Panc1 (cell line): ENCODE measurements at regions not wholly inside any gene's neighbourhood (a gene's known extent, or its start where the extent isn't known, plus 50 kb on each side); places are given as distances from the start of the nearest gene placed in this dataset.

ENCODE experiments used
- ATAC-seq: fragments of 200-7000 bp; cut with Tn5 transposase; 2 replicates; pipeline ENCODE4 v1.9.1; 2020; ENCODE audit warnings: mild to moderate bottlenecking, moderate library complexity
- BruUV-seq: library from RNA; stranded (reverse); fragments of 400-500 nt; replicated peaks from 2 replicates; lab custom pipeline; 2021; lab: Mats Ljungman, UMichigan
- CTCF ChIA-PET: fragments of 300-600 bp; sonication (Branson Sonifier 250); formaldehyde crosslinking; loops from one replicate; lab custom pipeline; 2022; ENCODE audit warnings: antibody characterized with exemption; lab: Charles Lee
- POLR2A ChIA-PET: fragments of 300-600 bp; sonication (Branson Sonifier 250); formaldehyde crosslinking; loops from one replicate; lab custom pipeline; 2022; ENCODE audit warnings: antibody characterized with exemption; lab: Charles Lee
- DNase-seq: peaks from one replicate; pipeline ENCODE4 v3.0.0-alpha.2; 2010; ENCODE audit warnings: low read depth, low spot score
- H3K27ac ChIP-seq: 2 replicates; pipeline ENCODE4 v1.5.1; 2011; ENCODE audit warnings: mild to moderate bottlenecking, low read length, inconsistent platforms
- H3K27me3 ChIP-seq: fragments of 200-500 bp; sonication (Bioruptor generic); 2 replicates; pipeline ENCODE4 v1.6.0; 2014; ENCODE audit warnings: low read length, inconsistent platforms; ENCODE audit not compliant: control insufficient read depth, insufficient read depth
- H3K36me3 ChIP-seq: fragments of 200-500 bp; sonication (Bioruptor generic); 2 replicates; pipeline ENCODE4 v1.5.1; 2014; ENCODE audit warnings: inconsistent platforms, mild to moderate bottlenecking, low read length, moderate library complexity; ENCODE audit not compliant: control insufficient read depth, insufficient read depth
- H3K4me1 ChIP-seq: 2 replicates; pipeline ENCODE4 v1.5.1; 2011; ENCODE audit warnings: inconsistent platforms, mild to moderate bottlenecking, low read length, moderate library complexity; ENCODE audit not compliant: control insufficient read depth, insufficient read depth
- H3K4me3 ChIP-seq, 2 experiments: 2 replicates each; pipeline ENCODE4 v1.5.1; 2011 to 2012; ENCODE audit warnings: low read depth in 2 of 2, low read length in 2 of 2, mild to moderate bottlenecking in 2 of 2, inconsistent platforms in 1 of 2, moderate library complexity in 1 of 2
- H3K9me3 ChIP-seq: fragments of 200-500 bp; sonication (Bioruptor generic); 2 replicates; pipeline ENCODE4 v1.5.1; 2014; ENCODE audit warnings: low read depth, mild to moderate bottlenecking, inconsistent platforms, low read length, moderate library complexity; ENCODE audit not compliant: control insufficient read depth, insufficient read depth
- POLR2AphosphoS5 ChIP-seq: IDR thresholded peaks from 2 replicates; pipeline ENCODE4 v1.6.1; 2012; ENCODE audit warnings: mild to moderate bottlenecking, low read depth, low read length, moderate library complexity
- REST ChIP-seq, 2 experiments: IDR thresholded peaks; 2 replicates each; pipeline ENCODE4 v1.6.1; 2011 to 2012; ENCODE audit warnings: low read depth in 2 of 2, control low read depth in 1 of 2, low read length in 1 of 2, mild to moderate bottlenecking in 1 of 2, moderate library complexity in 1 of 2; ENCODE audit not compliant: insufficient read depth in 1 of 2
- SIN3A ChIP-seq: IDR thresholded peaks from 2 replicates; pipeline ENCODE4 v1.6.1; 2012; ENCODE audit warnings: low read depth, mild to moderate bottlenecking, low read length, moderate library complexity, borderline replicate concordance; ENCODE audit not compliant: insufficient read depth
- TCF7L2 ChIP-seq: IDR thresholded peaks from 2 replicates; pipeline ENCODE4 v1.6.1; 2011; ENCODE audit warnings: mild to moderate bottlenecking, low read depth, low read length, inconsistent platforms
- in situ Hi-C: cut with HindIII; loops from 2 replicates; pipeline ENCODE4 v1.10.0; 2016; ENCODE audit warnings: low sequenced_read_pairs, low pct_unique_long_range_greater_than_20kb
- intact Hi-C: fragments of 100-400 bp; cut with micrococcal nuclease; formaldehyde crosslinking; loops from one replicate; pipeline ENCODE4 v1.10.0; 2022; ENCODE audit not compliant: unreplicated experiment
- TF ChIP-seq, protein P1 (sequence below): fragments of 450-650 bp; IDR thresholded peaks from 2 replicates; pipeline ENCODE4 v1.5.1; 2017; ENCODE audit warnings: mild to moderate bottlenecking

GRCh38 chr3:106349191-106349881 is 480.5 kb upstream of the CBLB start:
- ChIA-PET CTCF (no interaction called here), POLR2A (no interaction called here)
- no peak overlapping the region for H3K27ac ChIP-seq
- no peak for ATAC-seq
- no peaks in the 10 kb centered on the region for H3K9me3 ChIP-seq
- no peaks in the 10 kb centered on the region for H3K27me3 ChIP-seq
- in situ Hi-C loops: no loop called here
- H3K36me3 ChIP-seq: no peaks in the 10 kb centered on the region
- no TSS peak for BruUV-seq
- DNase-seq: no peak
- H3K4me3 ChIP-seq: no peak overlapping the region
- intact Hi-C loops: no loop called here
- H3K4me1 ChIP-seq: no peaks in the 10 kb centered on the region
- no peak for TF ChIP-seq SIN3A
- no peak for TF ChIP-seq TCF7L2
- TF ChIP-seq, protein P1, sequence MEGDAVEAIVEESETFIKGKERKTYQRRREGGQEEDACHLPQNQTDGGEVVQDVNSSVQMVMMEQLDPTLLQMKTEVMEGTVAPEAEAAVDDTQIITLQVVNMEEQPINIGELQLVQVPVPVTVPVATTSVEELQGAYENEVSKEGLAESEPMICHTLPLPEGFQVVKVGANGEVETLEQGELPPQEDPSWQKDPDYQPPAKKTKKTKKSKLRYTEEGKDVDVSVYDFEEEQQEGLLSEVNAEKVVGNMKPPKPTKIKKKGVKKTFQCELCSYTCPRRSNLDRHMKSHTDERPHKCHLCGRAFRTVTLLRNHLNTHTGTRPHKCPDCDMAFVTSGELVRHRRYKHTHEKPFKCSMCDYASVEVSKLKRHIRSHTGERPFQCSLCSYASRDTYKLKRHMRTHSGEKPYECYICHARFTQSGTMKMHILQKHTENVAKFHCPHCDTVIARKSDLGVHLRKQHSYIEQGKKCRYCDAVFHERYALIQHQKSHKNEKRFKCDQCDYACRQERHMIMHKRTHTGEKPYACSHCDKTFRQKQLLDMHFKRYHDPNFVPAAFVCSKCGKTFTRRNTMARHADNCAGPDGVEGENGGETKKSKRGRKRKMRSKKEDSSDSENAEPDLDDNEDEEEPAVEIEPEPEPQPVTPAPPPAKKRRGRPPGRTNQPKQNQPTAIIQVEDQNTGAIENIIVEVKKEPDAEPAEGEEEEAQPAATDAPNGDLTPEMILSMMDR: no peak
- TF ChIP-seq REST (IDR thresholded peaks at IDR 0.05; ENCODE audit: insufficient read depth in 1 of 2, low read depth in 2 of 2, low read length in 1 of 2): no peak
- no peak for TF ChIP-seq POLR2AphosphoS5

GRCh38 chr3:106355873-106356272 is 487.1 kb upstream of the CBLB start:
- Histone ChIP-seq H3K4me3 (no peak overlapping the region), H3K27ac (no peak overlapping the region), H3K9me3 (no peaks in the 10 kb centered on the region), H3K36me3 (no peaks in the 10 kb centered on the region), H3K4me1 (no peaks in the 10 kb centered on the region), H3K27me3 (no peaks in the 10 kb centered on the region)
- no peak for DNase-seq
- ChIA-PET CTCF (no interaction called here), POLR2A (no interaction called here)
- no peak for ATAC-seq
- intact Hi-C loops (no loop called here), in situ Hi-C loops (no loop called here)
- no peak for TF ChIP-seq TCF7L2
- TF ChIP-seq POLR2AphosphoS5: no peak
- no peak for TF ChIP-seq SIN3A
- TF ChIP-seq, protein P1: no peak
- TF ChIP-seq REST (IDR thresholded peaks at IDR 0.05; ENCODE audit: insufficient read depth in 1 of 2, low read depth in 2 of 2, low read length in 1 of 2): no peak
- no TSS peak for BruUV-seq
